ENCODE measurements at regions not wholly inside any gene's neighbourhood (a gene's known extent, or its start where the extent isn't known, plus 50 kb on each side); places are given as distances from the start of the nearest gene placed in this dataset.
"Not testable (repeated sequence)": the region's sequence is repeated elsewhere in the genome, so short reads cannot be mapped to it uniquely, and the experiment has no call there.

DNA sequence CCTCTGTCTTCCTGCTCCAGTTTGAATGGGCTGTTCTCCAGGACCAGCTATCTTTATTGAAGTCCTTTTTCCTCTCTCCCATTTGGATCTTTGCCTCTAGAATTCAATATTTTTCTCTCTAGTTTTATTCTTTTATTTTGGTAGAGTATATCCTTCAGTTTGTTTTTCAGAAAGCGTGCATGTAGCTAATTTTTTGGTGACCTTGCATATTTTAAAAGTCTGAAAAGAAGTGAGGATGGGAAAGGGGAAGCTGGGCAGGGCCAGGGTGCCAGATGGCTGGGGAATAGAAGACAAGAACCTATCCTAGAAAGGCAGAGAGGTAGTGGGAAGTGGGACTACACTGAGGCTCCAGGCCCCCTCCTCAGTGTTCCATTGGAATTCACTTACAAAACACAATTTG, 95.0 kb upstream of the ZBED5 start (continued):
- TF ChIP-seq KAT7 (CRISPR knock-in tag; IDR thresholded peaks at IDR 0.05; ENCODE audit: borderline replicate concordance) (no peak), FOXK1 (CRISPR knock-in tag; IDR thresholded peaks at IDR 0.05) (no peak), ETV6 (CRISPR knock-in tag; IDR thresholded peaks at IDR 0.05) (no peak), ESRRA (CRISPR knock-in tag; IDR thresholded peaks at IDR 0.05; ENCODE audit: borderline replicate concordance) (no peak), SOX15 (CRISPR knock-in tag; IDR thresholded peaks at IDR 0.05) (no peak), ZNF121 (CRISPR knock-in tag; IDR thresholded peaks at IDR 0.05) (no peak), GABPB1 (CRISPR knock-in tag; IDR thresholded peaks at IDR 0.05) (no peak)
- TF ChIP-seq, protein P1, sequence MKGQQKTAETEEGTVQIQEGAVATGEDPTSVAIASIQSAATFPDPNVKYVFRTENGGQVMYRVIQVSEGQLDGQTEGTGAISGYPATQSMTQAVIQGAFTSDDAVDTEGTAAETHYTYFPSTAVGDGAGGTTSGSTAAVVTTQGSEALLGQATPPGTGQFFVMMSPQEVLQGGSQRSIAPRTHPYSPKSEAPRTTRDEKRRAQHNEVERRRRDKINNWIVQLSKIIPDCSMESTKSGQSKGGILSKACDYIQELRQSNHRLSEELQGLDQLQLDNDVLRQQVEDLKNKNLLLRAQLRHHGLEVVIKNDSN (CRISPR knock-in tag; IDR thresholded peaks at IDR 0.05): no peak
- TF ChIP-seq, protein P2, sequence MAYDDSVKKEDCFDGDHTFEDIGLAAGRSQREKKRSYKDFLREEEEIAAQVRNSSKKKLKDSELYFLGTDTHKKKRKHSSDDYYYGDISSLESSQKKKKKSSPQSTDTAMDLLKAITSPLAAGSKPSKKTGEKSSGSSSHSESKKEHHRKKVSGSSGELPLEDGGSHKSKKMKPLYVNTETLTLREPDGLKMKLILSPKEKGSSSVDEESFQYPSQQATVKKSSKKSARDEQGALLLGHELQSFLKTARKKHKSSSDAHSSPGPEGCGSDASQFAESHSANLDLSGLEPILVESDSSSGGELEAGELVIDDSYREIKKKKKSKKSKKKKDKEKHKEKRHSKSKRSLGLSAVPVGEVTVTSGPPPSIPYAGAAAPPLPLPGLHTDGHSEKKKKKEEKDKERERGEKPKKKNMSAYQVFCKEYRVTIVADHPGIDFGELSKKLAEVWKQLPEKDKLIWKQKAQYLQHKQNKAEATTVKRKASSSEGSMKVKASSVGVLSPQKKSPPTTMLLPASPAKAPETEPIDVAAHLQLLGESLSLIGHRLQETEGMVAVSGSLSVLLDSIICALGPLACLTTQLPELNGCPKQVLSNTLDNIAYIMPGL (CRISPR knock-in tag; IDR thresholded peaks at IDR 0.05): no peak
- TF ChIP-seq, protein P3, sequence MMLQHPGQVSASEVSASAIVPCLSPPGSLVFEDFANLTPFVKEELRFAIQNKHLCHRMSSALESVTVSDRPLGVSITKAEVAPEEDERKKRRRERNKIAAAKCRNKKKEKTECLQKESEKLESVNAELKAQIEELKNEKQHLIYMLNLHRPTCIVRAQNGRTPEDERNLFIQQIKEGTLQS (CRISPR knock-in tag; conservative IDR thresholded peaks at IDR 0.05): no peak
- TF ChIP-seq, protein P4, sequence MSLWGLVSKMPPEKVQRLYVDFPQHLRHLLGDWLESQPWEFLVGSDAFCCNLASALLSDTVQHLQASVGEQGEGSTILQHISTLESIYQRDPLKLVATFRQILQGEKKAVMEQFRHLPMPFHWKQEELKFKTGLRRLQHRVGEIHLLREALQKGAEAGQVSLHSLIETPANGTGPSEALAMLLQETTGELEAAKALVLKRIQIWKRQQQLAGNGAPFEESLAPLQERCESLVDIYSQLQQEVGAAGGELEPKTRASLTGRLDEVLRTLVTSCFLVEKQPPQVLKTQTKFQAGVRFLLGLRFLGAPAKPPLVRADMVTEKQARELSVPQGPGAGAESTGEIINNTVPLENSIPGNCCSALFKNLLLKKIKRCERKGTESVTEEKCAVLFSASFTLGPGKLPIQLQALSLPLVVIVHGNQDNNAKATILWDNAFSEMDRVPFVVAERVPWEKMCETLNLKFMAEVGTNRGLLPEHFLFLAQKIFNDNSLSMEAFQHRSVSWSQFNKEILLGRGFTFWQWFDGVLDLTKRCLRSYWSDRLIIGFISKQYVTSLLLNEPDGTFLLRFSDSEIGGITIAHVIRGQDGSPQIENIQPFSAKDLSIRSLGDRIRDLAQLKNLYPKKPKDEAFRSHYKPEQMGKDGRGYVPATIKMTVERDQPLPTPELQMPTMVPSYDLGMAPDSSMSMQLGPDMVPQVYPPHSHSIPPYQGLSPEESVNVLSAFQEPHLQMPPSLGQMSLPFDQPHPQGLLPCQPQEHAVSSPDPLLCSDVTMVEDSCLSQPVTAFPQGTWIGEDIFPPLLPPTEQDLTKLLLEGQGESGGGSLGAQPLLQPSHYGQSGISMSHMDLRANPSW (CRISPR knock-in tag; conservative IDR thresholded peaks at IDR 0.05; ENCODE audit: low read depth): no peak

DNA sequence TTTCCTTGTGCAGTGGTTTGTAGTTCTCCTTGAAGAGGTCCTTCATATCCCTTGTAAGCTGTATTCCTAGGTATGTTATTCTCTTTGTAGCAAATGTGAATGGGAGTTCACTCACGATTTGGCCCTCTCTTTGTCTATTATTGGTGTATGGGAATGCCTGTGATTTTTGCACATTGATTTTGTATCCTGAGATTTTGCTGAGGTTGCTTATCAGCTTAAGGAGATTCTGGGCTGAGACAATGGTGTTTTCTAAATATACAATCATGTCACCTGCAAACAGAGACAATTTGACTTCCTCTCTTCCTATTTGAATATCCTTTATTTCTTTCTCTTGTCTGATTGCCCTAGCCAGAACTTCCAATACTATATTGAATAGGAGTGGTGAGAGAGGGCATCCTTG, 90.1 kb upstream of the ZBED5 start:
- H3K27me3 Mint-ChIP-seq (ENCODE audit: low read depth); CTCF ChIA-PET; H3K4me1 Mint-ChIP-seq; H3K27ac Mint-ChIP-seq; H3K36me3 Mint-ChIP-seq; POLR2A ChIA-PET; ATAC-seq; DNase-seq (ENCODE audit: low spot score); H3K4me3 Mint-ChIP-seq: not testable (repeated sequence)
- H3K9me3 Mint-ChIP-seq: peaks cover 19% of the 10 kb centered on the region

DNA sequence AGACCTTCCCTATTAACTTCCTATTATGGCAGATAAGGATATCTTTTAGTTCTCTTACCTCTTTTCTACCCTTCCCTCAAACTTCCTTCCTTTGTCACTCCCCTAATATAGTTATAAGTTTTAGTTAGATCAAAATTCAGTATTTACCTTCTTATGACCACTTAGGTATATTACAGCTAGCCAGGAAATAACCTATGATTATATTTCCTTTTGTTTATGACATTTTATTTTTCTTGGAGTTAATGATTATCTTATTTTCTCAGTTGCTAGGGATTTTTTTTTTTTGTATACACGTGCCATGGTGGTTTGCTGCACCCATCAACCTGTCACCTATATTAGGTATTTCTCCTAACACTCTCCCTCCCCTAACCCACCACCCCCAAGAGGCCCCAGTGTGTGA, 88.2 kb upstream of the ZBED5 start:
- CTCF ChIA-PET: interaction anchor here (1.0 kb wide), 1 partner anchor 82 kb away, joined by 3 read pairs; no protein-coding TSS in a partner anchor
- Mint-ChIP-seq H3K4me1 (peaks cover 6% of the 10 kb centered on the region), H3K27ac (no peak overlapping the region), H3K9me3 (peaks cover 19% of the 10 kb centered on the region), H3K36me3 (no peaks in the 10 kb centered on the region), H3K27me3 (ENCODE audit: low read depth) (no peaks in the 10 kb centered on the region; the same call in 1 of the 2 replicates), H3K4me3 (no peak overlapping the region)
- DNase-seq (ENCODE audit: low spot score): no peak
- TF ChIP-seq NFATC4 (CRISPR knock-in tag; IDR thresholded peaks at IDR 0.05) (no peak), GTF2I (CRISPR knock-in tag; conservative IDR thresholded peaks at IDR 0.05) (no peak), NR1H2 (CRISPR knock-in tag; IDR thresholded peaks at IDR 0.05) (no peak), EMX1 (CRISPR knock-in tag; IDR thresholded peaks at IDR 0.05) (no peak), ZNF232 (CRISPR knock-in tag; IDR thresholded peaks at IDR 0.05) (no peak)
- TF ChIP-seq, protein P5, sequence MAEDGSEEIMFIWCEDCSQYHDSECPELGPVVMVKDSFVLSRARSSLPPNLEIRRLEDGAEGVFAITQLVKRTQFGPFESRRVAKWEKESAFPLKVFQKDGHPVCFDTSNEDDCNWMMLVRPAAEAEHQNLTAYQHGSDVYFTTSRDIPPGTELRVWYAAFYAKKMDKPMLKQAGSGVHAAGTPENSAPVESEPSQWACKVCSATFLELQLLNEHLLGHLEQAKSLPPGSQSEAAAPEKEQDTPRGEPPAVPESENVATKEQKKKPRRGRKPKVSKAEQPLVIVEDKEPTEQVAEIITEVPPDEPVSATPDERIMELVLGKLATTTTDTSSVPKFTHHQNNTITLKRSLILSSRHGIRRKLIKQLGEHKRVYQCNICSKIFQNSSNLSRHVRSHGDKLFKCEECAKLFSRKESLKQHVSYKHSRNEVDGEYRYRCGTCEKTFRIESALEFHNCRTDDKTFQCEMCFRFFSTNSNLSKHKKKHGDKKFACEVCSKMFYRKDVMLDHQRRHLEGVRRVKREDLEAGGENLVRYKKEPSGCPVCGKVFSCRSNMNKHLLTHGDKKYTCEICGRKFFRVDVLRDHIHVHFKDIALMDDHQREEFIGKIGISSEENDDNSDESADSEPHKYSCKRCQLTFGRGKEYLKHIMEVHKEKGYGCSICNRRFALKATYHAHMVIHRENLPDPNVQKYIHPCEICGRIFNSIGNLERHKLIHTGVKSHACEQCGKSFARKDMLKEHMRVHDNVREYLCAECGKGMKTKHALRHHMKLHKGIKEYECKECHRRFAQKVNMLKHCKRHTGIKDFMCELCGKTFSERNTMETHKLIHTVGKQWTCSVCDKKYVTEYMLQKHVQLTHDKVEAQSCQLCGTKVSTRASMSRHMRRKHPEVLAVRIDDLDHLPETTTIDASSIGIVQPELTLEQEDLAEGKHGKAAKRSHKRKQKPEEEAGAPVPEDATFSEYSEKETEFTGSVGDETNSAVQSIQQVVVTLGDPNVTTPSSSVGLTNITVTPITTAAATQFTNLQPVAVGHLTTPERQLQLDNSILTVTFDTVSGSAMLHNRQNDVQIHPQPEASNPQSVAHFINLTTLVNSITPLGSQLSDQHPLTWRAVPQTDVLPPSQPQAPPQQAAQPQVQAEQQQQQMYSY (CRISPR knock-in tag; IDR thresholded peaks at IDR 0.05): no peak
- TF ChIP-seq, protein P6, sequence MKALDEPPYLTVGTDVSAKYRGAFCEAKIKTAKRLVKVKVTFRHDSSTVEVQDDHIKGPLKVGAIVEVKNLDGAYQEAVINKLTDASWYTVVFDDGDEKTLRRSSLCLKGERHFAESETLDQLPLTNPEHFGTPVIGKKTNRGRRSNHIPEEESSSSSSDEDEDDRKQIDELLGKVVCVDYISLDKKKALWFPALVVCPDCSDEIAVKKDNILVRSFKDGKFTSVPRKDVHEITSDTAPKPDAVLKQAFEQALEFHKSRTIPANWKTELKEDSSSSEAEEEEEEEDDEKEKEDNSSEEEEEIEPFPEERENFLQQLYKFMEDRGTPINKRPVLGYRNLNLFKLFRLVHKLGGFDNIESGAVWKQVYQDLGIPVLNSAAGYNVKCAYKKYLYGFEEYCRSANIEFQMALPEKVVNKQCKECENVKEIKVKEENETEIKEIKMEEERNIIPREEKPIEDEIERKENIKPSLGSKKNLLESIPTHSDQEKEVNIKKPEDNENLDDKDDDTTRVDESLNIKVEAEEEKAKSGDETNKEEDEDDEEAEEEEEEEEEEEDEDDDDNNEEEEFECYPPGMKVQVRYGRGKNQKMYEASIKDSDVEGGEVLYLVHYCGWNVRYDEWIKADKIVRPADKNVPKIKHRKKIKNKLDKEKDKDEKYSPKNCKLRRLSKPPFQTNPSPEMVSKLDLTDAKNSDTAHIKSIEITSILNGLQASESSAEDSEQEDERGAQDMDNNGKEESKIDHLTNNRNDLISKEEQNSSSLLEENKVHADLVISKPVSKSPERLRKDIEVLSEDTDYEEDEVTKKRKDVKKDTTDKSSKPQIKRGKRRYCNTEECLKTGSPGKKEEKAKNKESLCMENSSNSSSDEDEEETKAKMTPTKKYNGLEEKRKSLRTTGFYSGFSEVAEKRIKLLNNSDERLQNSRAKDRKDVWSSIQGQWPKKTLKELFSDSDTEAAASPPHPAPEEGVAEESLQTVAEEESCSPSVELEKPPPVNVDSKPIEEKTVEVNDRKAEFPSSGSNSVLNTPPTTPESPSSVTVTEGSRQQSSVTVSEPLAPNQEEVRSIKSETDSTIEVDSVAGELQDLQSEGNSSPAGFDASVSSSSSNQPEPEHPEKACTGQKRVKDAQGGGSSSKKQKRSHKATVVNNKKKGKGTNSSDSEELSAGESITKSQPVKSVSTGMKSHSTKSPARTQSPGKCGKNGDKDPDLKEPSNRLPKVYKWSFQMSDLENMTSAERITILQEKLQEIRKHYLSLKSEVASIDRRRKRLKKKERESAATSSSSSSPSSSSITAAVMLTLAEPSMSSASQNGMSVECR (CRISPR knock-in tag; IDR thresholded peaks at IDR 0.05; ENCODE audit: borderline replicate concordance): no peak
- no peak for ATAC-seq
- POLR2A ChIA-PET: no interaction called here
